ENCODE measurements at regions not wholly inside any gene's neighbourhood (a gene's known extent, or its start where the extent isn't known, plus 50 kb on each side); places are given as distances from the start of the nearest gene placed in this dataset.

DNA sequence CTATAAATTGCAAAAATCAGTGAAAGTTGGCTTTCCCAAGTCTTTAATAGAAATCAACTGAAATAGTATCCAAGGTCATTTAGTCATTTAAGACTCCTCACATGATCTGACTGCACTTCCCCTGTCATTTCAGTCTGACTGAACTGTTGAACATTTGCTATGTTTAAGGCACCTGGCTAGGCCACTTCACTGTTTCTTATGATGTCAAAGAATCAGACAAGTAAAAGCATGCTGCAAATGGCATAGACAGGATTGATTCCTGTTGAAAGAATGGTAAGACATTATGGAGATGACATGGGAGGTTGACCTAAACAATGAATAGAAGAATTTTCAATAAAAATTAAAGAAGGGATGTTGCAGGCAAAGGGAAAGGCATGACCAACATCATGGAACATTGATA lies 502.1 kb downstream of the NFIB start:
- DNase-seq, result no peak
- no peaks in the 10 kb centered on the region for H3K4me1 ChIP-seq
- intact Hi-C loops (cut with DNase I; ENCODE audit: low total_unique reads), result no loop called here
- no peak overlapping the region for H3K4me3 ChIP-seq
- no peak for TF ChIP-seq EP300 (IDR thresholded peaks at IDR 0.05)
- TF ChIP-seq POLR2AphosphoS5 (IDR thresholded peaks at IDR 0.05), result no peak
- no peak for TF ChIP-seq POLR2A (IDR thresholded peaks at IDR 0.05)
- H3K27ac ChIP-seq, result no peak overlapping the region
- H3K36me3 ChIP-seq, result no peaks in the 10 kb centered on the region
- no peaks in the 10 kb centered on the region for H3K9me3 ChIP-seq
- no peaks in the 10 kb centered on the region for H3K27me3 ChIP-seq

DNA sequence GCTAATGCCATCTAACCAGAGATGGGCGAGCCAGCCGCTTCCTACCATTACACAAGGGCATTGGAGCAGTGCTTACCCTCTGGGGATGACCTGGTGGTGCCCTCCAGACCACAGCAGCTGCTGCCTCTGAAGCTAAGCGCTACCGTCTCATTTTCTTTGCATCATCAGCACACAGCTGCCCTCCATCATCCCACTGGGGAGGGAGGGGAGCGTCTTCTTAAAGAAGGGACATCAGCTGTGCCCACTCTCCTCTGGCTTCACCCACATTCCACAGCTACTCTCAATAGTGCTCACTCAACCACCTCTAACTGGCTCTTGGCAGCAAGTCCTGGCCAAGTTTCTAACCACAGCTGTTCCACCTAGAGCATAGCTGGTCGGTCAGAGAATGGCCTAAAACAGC lies 503.4 kb downstream of the NFIB start:
- TF ChIP-seq, protein P1, sequence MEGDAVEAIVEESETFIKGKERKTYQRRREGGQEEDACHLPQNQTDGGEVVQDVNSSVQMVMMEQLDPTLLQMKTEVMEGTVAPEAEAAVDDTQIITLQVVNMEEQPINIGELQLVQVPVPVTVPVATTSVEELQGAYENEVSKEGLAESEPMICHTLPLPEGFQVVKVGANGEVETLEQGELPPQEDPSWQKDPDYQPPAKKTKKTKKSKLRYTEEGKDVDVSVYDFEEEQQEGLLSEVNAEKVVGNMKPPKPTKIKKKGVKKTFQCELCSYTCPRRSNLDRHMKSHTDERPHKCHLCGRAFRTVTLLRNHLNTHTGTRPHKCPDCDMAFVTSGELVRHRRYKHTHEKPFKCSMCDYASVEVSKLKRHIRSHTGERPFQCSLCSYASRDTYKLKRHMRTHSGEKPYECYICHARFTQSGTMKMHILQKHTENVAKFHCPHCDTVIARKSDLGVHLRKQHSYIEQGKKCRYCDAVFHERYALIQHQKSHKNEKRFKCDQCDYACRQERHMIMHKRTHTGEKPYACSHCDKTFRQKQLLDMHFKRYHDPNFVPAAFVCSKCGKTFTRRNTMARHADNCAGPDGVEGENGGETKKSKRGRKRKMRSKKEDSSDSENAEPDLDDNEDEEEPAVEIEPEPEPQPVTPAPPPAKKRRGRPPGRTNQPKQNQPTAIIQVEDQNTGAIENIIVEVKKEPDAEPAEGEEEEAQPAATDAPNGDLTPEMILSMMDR (IDR thresholded peaks at IDR 0.05), result no peak
- TF ChIP-seq POLR2AphosphoS5 (IDR thresholded peaks at IDR 0.05) (no peak), EP300 (IDR thresholded peaks at IDR 0.05) (no peak), POLR2A (IDR thresholded peaks at IDR 0.05) (no peak)
- Histone ChIP-seq H3K27ac (no peak overlapping the region), H3K4me1 (no peaks in the 10 kb centered on the region), H3K9me3 (no peaks in the 10 kb centered on the region), H3K27me3 (no peaks in the 10 kb centered on the region), H3K36me3 (no peaks in the 10 kb centered on the region), H3K4me3 (no peak overlapping the region)
- intact Hi-C loops (cut with DNase I; ENCODE audit: low total_unique reads), result no loop called here
- WGBS, 5 donors, result 80 to 84% (median 82%) methylated on average over 6 of the region's 6 CpGs
- no peak for DNase-seq

DNA sequence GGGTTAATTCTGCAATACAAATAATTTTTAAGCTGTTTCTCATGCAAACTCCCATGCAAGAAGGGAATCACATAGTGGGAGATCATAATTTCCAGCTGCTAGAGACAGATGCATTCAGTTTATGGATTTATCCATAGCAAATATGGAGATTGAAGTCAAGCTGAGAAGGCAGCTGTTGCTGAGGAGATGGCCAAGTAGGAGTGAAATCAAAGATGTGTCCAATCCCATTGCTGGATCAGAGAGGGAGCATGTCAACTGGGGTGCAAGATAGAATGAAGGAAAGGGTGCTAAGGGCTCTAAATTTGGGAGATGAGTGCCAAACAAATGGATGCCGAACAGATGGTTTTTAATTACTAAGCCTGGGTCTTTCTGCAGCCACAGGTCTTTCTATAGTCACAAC lies 504.5 kb downstream of the NFIB start:
- 81 to 92% (median 88%) methylated on average over 1 of the region's 1 CpG for WGBS, 5 donors
- no peak overlapping the region for H3K27ac ChIP-seq
- no peaks in the 10 kb centered on the region for H3K9me3 ChIP-seq
- DNase-seq, result no peak
- no peaks in the 10 kb centered on the region for H3K27me3 ChIP-seq
- no peaks in the 10 kb centered on the region for H3K4me1 ChIP-seq
- intact Hi-C loops (cut with DNase I; ENCODE audit: low total_unique reads), result no loop called here
- H3K36me3 ChIP-seq, result no peaks in the 10 kb centered on the region
- H3K4me3 ChIP-seq, result no peak overlapping the region
- TF ChIP-seq POLR2A (IDR thresholded peaks at IDR 0.05) (no peak), EP300 (IDR thresholded peaks at IDR 0.05) (no peak), POLR2AphosphoS5 (IDR thresholded peaks at IDR 0.05) (no peak)
- TF ChIP-seq, protein P1 (IDR thresholded peaks at IDR 0.05), result no peak

DNA sequence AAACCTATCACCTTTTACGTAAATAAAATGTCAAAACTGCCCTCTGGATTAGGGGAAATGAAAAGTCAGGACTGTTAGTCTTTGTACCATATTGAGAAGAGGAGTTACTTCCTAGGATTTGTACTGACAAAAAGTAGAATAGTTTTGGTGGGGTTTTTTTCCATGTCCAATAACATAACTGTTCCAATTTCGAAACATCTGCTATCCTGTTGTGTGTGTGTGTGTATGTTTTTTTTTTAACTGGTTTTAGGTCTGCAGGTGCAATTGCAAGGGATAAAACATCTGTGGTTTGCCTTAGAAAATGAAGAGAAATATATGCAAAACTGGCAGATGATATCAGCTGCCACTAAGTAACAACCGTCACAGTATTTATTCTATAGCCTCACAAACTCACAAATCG lies 506.8 kb downstream of the NFIB start:
- DNase-seq, result no peak
- H3K4me3 ChIP-seq, result no peak overlapping the region
- intact Hi-C loops (cut with DNase I; ENCODE audit: low total_unique reads), result no loop called here
- WGBS, 5 donors, result 83 to 90% (median 87%) methylated on average over 4 of the region's 4 CpGs
- H3K36me3 ChIP-seq, result no peaks in the 10 kb centered on the region
- no peaks in the 10 kb centered on the region for H3K9me3 ChIP-seq
- no peak for TF ChIP-seq EP300 (IDR thresholded peaks at IDR 0.05)
- no peaks in the 10 kb centered on the region for H3K27me3 ChIP-seq
- H3K4me1 ChIP-seq, result no peaks in the 10 kb centered on the region
- no peak overlapping the region for H3K27ac ChIP-seq

DNA sequence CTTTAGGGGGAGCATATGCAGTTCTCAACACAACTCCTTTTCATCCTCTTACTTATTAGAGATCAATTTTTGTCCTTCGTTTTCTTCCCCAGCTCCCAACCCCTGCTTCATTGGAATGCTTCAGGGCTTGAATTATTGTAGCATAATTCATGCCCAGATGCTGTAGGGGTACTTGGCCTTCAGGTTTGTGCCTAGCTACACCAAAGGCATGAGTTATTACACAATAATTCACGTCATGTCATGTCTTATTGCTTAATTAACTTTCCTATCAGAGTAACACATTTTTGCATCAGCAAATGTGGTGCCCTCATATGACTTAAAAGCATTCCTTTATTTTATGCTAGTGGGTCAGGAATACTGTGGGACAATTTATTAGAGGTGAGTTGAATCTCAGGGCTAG lies 507.2 kb downstream of the NFIB start:
- intact Hi-C loops (cut with DNase I; ENCODE audit: low total_unique reads), result no loop called here
- WGBS, 5 donors, result 77 to 89% (median 83%) methylated on average over 2 of the region's 2 CpGs

More for the DNA sequence above, 507.2 kb downstream of the NFIB start:
- H3K36me3 ChIP-seq, result no peaks in the 10 kb centered on the region
- H3K27me3 ChIP-seq, result no peaks in the 10 kb centered on the region
- H3K4me1 ChIP-seq, result no peaks in the 10 kb centered on the region
- H3K27ac ChIP-seq, result no peak overlapping the region
- H3K9me3 ChIP-seq, result no peaks in the 10 kb centered on the region
- DNase-seq, result no peak
- TF ChIP-seq POLR2A (IDR thresholded peaks at IDR 0.05), result no peak
- TF ChIP-seq EP300 (IDR thresholded peaks at IDR 0.05), result no peak
- TF ChIP-seq POLR2AphosphoS5 (IDR thresholded peaks at IDR 0.05), result no peak
- TF ChIP-seq, protein P1 (IDR thresholded peaks at IDR 0.05), result no peak
- H3K4me3 ChIP-seq, result no peak overlapping the region

All from stomach (tissue), 8 donors.